ENCODE measurements at regions not wholly inside any gene's neighbourhood (a gene's known extent, or its start where the extent isn't known, plus 50 kb on each side); places are given as distances from the start of the nearest gene placed in this dataset.

DNA sequence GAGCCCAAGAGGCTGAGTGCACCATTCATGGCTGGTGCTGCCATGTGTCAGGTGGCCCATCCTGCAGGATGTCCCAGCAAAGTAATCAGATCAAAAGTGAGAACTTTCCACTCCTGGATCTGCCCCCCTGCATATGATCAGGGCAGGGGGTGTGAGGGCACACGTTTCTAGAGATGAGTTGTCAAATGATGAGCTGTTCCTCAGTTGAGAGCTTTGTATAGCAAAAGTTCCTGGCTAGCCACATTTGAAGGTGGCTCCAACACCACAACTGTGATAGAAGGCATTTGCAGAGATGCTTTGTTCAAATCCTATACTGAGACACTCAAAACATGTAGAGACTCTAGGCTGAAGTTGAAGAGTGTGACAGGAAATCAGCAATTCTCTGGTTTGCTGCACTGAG is 501.8 kb downstream of the BCOR start:
- H3K79me2 ChIP-seq (ENCODE audit: insufficient read depth), result no peaks in the 10 kb centered on the region
- no peaks in the 10 kb centered on the region; a peak in 1 of 4 replicates for H3K4me1 ChIP-seq (ENCODE audit: control insufficient read depth in 1 of 2, insufficient read depth in 2 of 2, low read depth in 1 of 2, low read length in 1 of 2)
- 10% methylated on average over 1 of the region's 1 CpG for WGBS (ENCODE audit: low lambda C conversion rate)
- H3F3A ChIP-seq (replicated peaks; ENCODE audit: insufficient read depth), result no peaks in the 10 kb centered on the region
- no peak overlapping the region for H3K4me3 ChIP-seq (ENCODE audit: low read depth in 2 of 2, low read length in 1 of 2)
- ChIA-PET CTCF (no interaction called here), POLR2A (no interaction called here)
- no peak overlapping the region for H3K27ac ChIP-seq (ENCODE audit: low read depth in 2 of 2, low read length in 1 of 2)
- H3K9me3 ChIP-seq, result no peaks in the 10 kb centered on the region
- H3K4me2 ChIP-seq, result no peak overlapping the region
- TF ChIP-seq GABPA (IDR thresholded peaks at IDR 0.05; ENCODE audit: low read depth) (no peak), TEAD4 (IDR thresholded peaks at IDR 0.05; ENCODE audit: borderline replicate concordance, insufficient read depth) (no peak), MEF2A (IDR thresholded peaks at IDR 0.05; ENCODE audit: borderline replicate concordance, low read depth) (no peak)
- TF ChIP-seq, protein P1, sequence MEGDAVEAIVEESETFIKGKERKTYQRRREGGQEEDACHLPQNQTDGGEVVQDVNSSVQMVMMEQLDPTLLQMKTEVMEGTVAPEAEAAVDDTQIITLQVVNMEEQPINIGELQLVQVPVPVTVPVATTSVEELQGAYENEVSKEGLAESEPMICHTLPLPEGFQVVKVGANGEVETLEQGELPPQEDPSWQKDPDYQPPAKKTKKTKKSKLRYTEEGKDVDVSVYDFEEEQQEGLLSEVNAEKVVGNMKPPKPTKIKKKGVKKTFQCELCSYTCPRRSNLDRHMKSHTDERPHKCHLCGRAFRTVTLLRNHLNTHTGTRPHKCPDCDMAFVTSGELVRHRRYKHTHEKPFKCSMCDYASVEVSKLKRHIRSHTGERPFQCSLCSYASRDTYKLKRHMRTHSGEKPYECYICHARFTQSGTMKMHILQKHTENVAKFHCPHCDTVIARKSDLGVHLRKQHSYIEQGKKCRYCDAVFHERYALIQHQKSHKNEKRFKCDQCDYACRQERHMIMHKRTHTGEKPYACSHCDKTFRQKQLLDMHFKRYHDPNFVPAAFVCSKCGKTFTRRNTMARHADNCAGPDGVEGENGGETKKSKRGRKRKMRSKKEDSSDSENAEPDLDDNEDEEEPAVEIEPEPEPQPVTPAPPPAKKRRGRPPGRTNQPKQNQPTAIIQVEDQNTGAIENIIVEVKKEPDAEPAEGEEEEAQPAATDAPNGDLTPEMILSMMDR (IDR thresholded peaks at IDR 0.05), result no peak
- TF ChIP-seq, protein P2, sequence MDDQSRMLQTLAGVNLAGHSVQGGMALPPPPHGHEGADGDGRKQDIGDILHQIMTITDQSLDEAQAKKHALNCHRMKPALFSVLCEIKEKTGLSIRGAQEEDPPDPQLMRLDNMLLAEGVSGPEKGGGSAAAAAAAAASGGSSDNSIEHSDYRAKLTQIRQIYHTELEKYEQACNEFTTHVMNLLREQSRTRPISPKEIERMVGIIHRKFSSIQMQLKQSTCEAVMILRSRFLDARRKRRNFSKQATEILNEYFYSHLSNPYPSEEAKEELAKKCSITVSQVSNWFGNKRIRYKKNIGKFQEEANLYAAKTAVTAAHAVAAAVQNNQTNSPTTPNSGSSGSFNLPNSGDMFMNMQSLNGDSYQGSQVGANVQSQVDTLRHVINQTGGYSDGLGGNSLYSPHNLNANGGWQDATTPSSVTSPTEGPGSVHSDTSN (IDR thresholded peaks at IDR 0.05), result no peak
- no peaks in the 10 kb centered on the region for H3K36me3 ChIP-seq (replicated peaks in 1 of 2; ENCODE audit: control insufficient read depth in 1 of 2, insufficient read depth in 2 of 2, low read length in 1 of 2)
- DNase-seq, result no peak
- H3K27me3 ChIP-seq (ENCODE audit: insufficient read depth), result no peaks in the 10 kb centered on the region; the same call in 1 of the 2 replicates
- no peaks in the 10 kb centered on the region for H3K9me2 ChIP-seq
- no peaks in the 10 kb centered on the region for H4K20me1 ChIP-seq (ENCODE audit: insufficient read depth)
- no peak overlapping the region for H2AFZ ChIP-seq (ENCODE audit: low read depth)
- H3K9ac ChIP-seq, result no peak overlapping the region

DNA sequence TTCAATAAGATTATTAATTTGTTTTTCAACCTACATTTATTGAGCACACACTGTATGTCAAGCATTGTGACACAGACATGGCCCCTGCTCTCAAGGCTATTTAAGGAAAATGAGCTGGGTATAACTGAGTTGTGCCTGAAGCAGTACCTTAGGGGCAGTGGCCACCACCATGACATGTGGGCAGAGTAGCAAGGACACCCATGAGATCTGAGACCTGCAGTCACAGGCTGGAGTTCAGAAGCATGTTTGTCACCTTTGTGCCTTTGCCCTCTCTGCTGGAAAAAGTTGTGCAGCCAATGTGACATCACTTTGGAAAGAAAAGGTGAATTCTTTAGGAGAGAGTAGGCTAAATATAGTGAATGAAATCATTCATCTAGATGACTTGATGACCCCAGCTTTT is 501.3 kb downstream of the BCOR start:
- no peaks in the 10 kb centered on the region for H3K9me3 ChIP-seq
- no peak overlapping the region for H3K9ac ChIP-seq
- H3K9me2 ChIP-seq, result no peaks in the 10 kb centered on the region
- H3K4me3 ChIP-seq (ENCODE audit: low read depth in 2 of 2, low read length in 1 of 2), result no peak overlapping the region
- POLR2A ChIA-PET, result no interaction called here
- H3K36me3 ChIP-seq (replicated peaks in 1 of 2; ENCODE audit: control insufficient read depth in 1 of 2, insufficient read depth in 2 of 2, low read length in 1 of 2), result no peaks in the 10 kb centered on the region
- no peak overlapping the region for H3K27ac ChIP-seq (ENCODE audit: low read depth in 2 of 2, low read length in 1 of 2)
- no peaks in the 10 kb centered on the region for H4K20me1 ChIP-seq (ENCODE audit: insufficient read depth)
- no peak overlapping the region for H3K4me2 ChIP-seq
- H3K27me3 ChIP-seq (ENCODE audit: insufficient read depth), result no peaks in the 10 kb centered on the region; the same call in 1 of the 2 replicates
- no peaks in the 10 kb centered on the region for H3F3A ChIP-seq (replicated peaks; ENCODE audit: insufficient read depth)
- no peaks in the 10 kb centered on the region for H3K79me2 ChIP-seq (ENCODE audit: insufficient read depth)
- TF ChIP-seq POLR2AphosphoS5 (IDR thresholded peaks at IDR 0.05; ENCODE audit: low read depth, low read length), result no peak
- TF ChIP-seq, protein P3, sequence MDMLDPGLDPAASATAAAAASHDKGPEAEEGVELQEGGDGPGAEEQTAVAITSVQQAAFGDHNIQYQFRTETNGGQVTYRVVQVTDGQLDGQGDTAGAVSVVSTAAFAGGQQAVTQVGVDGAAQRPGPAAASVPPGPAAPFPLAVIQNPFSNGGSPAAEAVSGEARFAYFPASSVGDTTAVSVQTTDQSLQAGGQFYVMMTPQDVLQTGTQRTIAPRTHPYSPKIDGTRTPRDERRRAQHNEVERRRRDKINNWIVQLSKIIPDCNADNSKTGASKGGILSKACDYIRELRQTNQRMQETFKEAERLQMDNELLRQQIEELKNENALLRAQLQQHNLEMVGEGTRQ (IDR thresholded peaks at IDR 0.05; ENCODE audit: borderline replicate concordance, low read depth, low read length), result no peak
- TF ChIP-seq, protein P2 (IDR thresholded peaks at IDR 0.05), result no peak
- TF ChIP-seq EP300 (IDR thresholded peaks at IDR 0.05; ENCODE audit: borderline replicate concordance in 1 of 2, low read depth in 1 of 2, low read length in 1 of 2), result no peak
- no peak for TF ChIP-seq YY1 (IDR thresholded peaks at IDR 0.05; ENCODE audit: low read depth)
- TF ChIP-seq FOXJ3 (CRISPR knock-in tag; IDR thresholded peaks at IDR 0.05), result no peak
- no peak for TF ChIP-seq ELF1 (IDR thresholded peaks at IDR 0.05)
- TF ChIP-seq, protein P1 (IDR thresholded peaks at IDR 0.05), result no peak
- TF ChIP-seq, protein P4, sequence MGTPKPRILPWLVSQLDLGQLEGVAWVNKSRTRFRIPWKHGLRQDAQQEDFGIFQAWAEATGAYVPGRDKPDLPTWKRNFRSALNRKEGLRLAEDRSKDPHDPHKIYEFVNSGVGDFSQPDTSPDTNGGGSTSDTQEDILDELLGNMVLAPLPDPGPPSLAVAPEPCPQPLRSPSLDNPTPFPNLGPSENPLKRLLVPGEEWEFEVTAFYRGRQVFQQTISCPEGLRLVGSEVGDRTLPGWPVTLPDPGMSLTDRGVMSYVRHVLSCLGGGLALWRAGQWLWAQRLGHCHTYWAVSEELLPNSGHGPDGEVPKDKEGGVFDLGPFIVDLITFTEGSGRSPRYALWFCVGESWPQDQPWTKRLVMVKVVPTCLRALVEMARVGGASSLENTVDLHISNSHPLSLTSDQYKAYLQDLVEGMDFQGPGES (IDR thresholded peaks at IDR 0.05; ENCODE audit: low read depth, low read length), result no peak
- TF ChIP-seq JUND (IDR thresholded peaks at IDR 0.05), result no peak
- TF ChIP-seq, protein P5, sequence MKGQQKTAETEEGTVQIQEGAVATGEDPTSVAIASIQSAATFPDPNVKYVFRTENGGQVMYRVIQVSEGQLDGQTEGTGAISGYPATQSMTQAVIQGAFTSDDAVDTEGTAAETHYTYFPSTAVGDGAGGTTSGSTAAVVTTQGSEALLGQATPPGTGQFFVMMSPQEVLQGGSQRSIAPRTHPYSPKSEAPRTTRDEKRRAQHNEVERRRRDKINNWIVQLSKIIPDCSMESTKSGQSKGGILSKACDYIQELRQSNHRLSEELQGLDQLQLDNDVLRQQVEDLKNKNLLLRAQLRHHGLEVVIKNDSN (IDR thresholded peaks at IDR 0.05; ENCODE audit: borderline replicate concordance, low read depth), result no peak
- TF ChIP-seq FOXM1 (IDR thresholded peaks at IDR 0.05; ENCODE audit: low read depth), result no peak
- no peak for TF ChIP-seq SIN3A (IDR thresholded peaks at IDR 0.05; ENCODE audit: borderline replicate concordance, low read depth, low read length)
- no peak for DNase-seq
- CTCF ChIA-PET, result no interaction called here
- no peak overlapping the region for H2AFZ ChIP-seq (ENCODE audit: low read depth)
- peaks cover 0 to 2% of the 10 kb centered on the region in 2 experiments; a peak in 1 of 4 replicates for H3K4me1 ChIP-seq (ENCODE audit: control insufficient read depth in 1 of 2, insufficient read depth in 2 of 2, low read depth in 1 of 2, low read length in 1 of 2)
